Activated T-cell treated with anti-CD3 and anti-CD28 coated beads, Interleukin-2, amount 50 U/mL, for 72 hours (primary cell): ENCODE measurements at regions not wholly inside any gene's neighbourhood (a gene's known extent, or its start where the extent isn't known, plus 50 kb on each side); places are given as distances from the start of the nearest gene placed in this dataset.

Experiments used
- ATAC-seq, 2 donors: fragments of 150-1000 bp; cut with Tn5 transposase; replicated peaks in 1 of 2; 2 replicates each; pipeline ENCODE4 v1.10.0; 2021; ENCODE audit warnings: moderate library complexity in 2 of 2, mild to moderate bottlenecking in 1 of 2
- DNase-seq, 2 donors: peaks; one replicate each; pipeline ENCODE4 v3.0.0; 2021 to 2022; ENCODE audit warnings: mixed read lengths in 1 of 2
- H3K27ac Mint-ChIP-seq: one replicate; pipeline ENCODE4 v1.8.0; 2022; ENCODE audit warnings: mild to moderate bottlenecking, moderate library complexity, mixed read lengths
- H3K27me3 Mint-ChIP-seq: one replicate; pipeline ENCODE4 v1.8.0; 2022; ENCODE audit warnings: low read depth, mixed read lengths
- H3K36me3 Mint-ChIP-seq, 2 donors: one replicate each; pipeline ENCODE4 v1.8.0; 2022; ENCODE audit warnings: mixed read lengths in 2 of 2, mild to moderate bottlenecking in 1 of 2; ENCODE audit not compliant: insufficient read depth in 2 of 2
- H3K4me1 Mint-ChIP-seq: one replicate; pipeline ENCODE4 v1.8.0; 2022; ENCODE audit warnings: low read depth, mixed read lengths
- H3K4me3 Mint-ChIP-seq, 2 donors: one replicate each; pipeline ENCODE4 v1.8.0; 2022; ENCODE audit warnings: mild to moderate bottlenecking in 2 of 2, mixed read lengths in 2 of 2, moderate library complexity in 2 of 2
- H3K9me3 Mint-ChIP-seq, 2 donors: one replicate each; pipeline ENCODE4 v1.8.0; 2022; ENCODE audit warnings: mixed read lengths in 2 of 2

GRCh38 chr3:10619989-10620832 lies 114.8 kb upstream of the ATP2B2 start:
- Mint-ChIP-seq H3K27ac (no peak overlapping the region), H3K4me1 (no peaks in the 10 kb centered on the region), H3K9me3 (no peaks in the 10 kb centered on the region), H3K4me3 (no peak overlapping the region), H3K36me3 (no peaks in the 10 kb centered on the region), H3K27me3 (peaks cover 26% of the 10 kb centered on the region)
- no peak for ATAC-seq
- DNase-seq = no peak

DNA sequence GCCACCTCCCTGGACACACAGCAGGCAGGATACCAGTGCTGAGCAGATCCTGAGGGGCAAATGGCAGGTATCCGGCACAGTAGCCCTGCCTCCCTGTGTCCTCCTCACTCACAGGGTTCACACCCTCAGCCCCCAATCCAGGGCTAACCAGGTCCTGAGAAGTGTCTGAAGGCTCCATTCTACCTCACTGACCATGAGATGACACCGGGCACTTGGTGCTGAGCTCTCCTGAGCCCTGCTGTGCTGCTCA lies 115.4 kb upstream of the ATP2B2 start:
- no peak for DNase-seq
- Mint-ChIP-seq H3K9me3 (no peaks in the 10 kb centered on the region), H3K4me3 (no peak overlapping the region), H3K27me3 (peaks cover 28% of the 10 kb centered on the region), H3K27ac (no peak overlapping the region), H3K4me1 (no peaks in the 10 kb centered on the region), H3K36me3 (no peaks in the 10 kb centered on the region)
- ATAC-seq = no peak

- Mint-ChIP-seq H3K36me3 (no peaks in the 10 kb centered on the region), H3K27me3 (peaks cover 7% of the 10 kb centered on the region), H3K4me1 (no peaks in the 10 kb centered on the region), H3K4me3 (no peak overlapping the region), H3K9me3 (no peaks in the 10 kb centered on the region), H3K27ac (no peak overlapping the region)
- DNase-seq = no peak
- no peak for ATAC-seq
Measured at GRCh38 chr3:10623578-10624275, 118.3 kb upstream of the ATP2B2 start.

DNA sequence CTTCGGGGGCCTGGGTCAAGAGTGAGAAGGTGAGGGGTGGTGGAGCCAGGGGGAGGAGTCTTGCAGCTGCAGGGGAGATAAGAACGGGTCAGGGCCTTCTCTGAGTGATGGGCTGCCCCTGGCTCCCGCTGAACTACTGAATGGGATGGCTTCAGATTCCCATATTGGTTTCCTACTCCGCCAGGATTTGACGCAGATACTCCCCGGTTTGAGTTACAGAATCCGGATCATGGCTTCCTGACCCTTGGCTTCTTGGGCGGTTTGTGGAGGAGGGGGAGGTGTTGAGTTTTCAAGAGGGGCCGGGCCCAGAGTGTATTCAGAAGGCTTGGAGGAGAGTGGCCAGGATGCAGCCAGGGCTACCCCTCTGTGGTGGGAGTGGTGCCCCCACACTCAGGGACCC lies 119.9 kb upstream of the ATP2B2 start:
- H3K4me3 Mint-ChIP-seq = no peak overlapping the region
- ATAC-seq (no peak), DNase-seq (no peak)
- peaks cover 7% of the 10 kb centered on the region for H3K27me3 Mint-ChIP-seq
- H3K4me1 Mint-ChIP-seq = no peaks in the 10 kb centered on the region
- H3K9me3 Mint-ChIP-seq = no peaks in the 10 kb centered on the region
- H3K36me3 Mint-ChIP-seq = no peaks in the 10 kb centered on the region
- no peak overlapping the region for H3K27ac Mint-ChIP-seq

GRCh38 chr3:10627884-10628572 lies 122.6 kb upstream of the ATP2B2 start:
- H3K27me3 Mint-ChIP-seq = peaks cover 15% of the 10 kb centered on the region
- H3K27ac Mint-ChIP-seq = no peak overlapping the region
- H3K9me3 Mint-ChIP-seq = no peaks in the 10 kb centered on the region
- no peak for DNase-seq
- H3K36me3 Mint-ChIP-seq = no peaks in the 10 kb centered on the region
- H3K4me3 Mint-ChIP-seq = no peak overlapping the region
- no peaks in the 10 kb centered on the region for H3K4me1 Mint-ChIP-seq
- no peak for ATAC-seq

DNA sequence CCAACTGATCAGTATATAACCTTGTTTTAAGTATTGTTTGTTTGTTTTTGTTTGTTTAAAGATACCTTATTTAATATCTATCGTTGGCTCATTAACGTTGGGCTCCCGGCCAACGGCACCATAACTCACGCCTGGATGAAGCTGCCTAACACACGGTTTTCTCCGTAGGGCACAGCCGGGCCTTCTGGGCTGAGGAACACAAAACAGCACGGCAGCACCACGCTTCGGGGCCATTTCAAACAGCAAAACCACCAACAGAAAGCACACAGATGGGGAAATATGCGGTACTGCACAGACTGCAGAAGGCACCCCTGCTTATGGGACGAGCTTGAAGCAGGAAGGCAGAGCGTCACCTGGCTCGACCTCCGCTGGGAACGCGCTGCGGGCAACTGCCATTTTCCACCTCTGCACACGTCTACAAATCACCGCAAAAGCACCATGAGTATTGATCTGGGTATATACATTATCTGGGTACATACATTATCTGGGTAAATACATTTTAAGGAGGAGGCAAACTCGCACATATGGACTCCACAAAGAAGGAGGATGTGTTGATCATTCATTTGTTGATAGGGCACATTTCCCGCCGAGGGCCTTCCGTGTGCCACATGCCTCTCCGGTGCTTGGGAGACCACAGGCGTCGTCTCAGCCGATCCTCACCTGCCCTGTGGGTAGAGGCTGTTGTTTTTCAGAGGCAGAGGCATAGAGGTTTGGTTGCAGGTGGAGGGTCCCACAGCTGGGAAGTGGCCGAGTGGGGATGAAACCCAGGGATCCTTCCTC lies 123.7 kb upstream of the ATP2B2 start:
- Mint-ChIP-seq H3K36me3 (no peaks in the 10 kb centered on the region), H3K4me3 (no peak overlapping the region), H3K4me1 (no peaks in the 10 kb centered on the region), H3K27me3 (peaks cover 15% of the 10 kb centered on the region), H3K9me3 (no peaks in the 10 kb centered on the region), H3K27ac (no peak overlapping the region)
- DNase-seq (no peak), ATAC-seq (no peak)

GRCh38 chr3:10629671-10630040 lies 124.3 kb upstream of the ATP2B2 start:
- H3K9me3 Mint-ChIP-seq = no peaks in the 10 kb centered on the region
- no peak overlapping the region for H3K4me3 Mint-ChIP-seq
- no peak overlapping the region for H3K27ac Mint-ChIP-seq
- no peak for ATAC-seq
- no peak for DNase-seq
- peaks cover 15% of the 10 kb centered on the region for H3K27me3 Mint-ChIP-seq
- H3K4me1 Mint-ChIP-seq = no peaks in the 10 kb centered on the region
- H3K36me3 Mint-ChIP-seq = no peaks in the 10 kb centered on the region

DNA sequence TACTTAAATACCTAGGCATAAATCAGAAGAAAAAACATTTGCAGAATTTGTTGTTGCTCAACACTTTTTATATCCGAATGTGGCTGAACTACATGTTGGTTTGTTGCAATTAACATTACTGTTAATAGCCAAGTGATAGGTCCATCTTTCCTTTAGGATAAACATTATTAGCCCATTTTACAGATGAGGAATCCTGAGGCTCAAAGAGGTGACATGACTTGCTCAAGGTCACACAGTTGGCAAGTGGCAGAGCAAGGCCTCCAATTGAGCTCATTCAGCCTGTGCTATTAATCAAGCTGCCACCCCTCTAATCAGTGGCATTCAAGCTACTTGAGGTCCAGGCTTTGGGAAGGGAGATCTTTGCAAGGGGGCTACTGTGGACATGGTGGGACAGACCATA lies 125.8 kb upstream of the ATP2B2 start:
- H3K4me3 Mint-ChIP-seq = no peak overlapping the region
- no peaks in the 10 kb centered on the region for H3K4me1 Mint-ChIP-seq
- H3K27ac Mint-ChIP-seq = no peak overlapping the region
- DNase-seq (no peak), ATAC-seq (no peak)
- H3K27me3 Mint-ChIP-seq = peaks cover 8% of the 10 kb centered on the region
- H3K9me3 Mint-ChIP-seq = no peaks in the 10 kb centered on the region
- H3K36me3 Mint-ChIP-seq = no peaks in the 10 kb centered on the region

DNA sequence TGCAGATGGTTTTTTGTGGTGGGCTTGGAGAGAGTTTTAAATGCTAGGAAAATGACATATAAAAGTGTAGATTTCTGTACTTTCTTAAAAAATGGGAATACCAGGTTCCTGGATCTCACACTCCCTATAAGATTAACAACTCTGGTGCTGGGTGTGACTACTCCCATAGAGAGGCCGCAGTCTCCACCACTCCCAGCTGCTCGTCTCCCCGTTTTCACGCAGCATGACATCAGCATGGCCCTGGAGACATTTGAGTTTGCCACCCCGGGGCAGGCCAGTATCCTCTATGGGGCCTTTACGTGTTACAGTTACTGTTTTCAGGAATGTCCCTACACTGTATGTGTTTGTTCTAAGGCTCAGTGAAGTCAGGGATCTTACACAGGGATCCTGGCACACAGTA lies 126.7 kb upstream of the ATP2B2 start:
- peaks cover 0 to 2% of the 10 kb centered on the region in 2 donors for H3K36me3 Mint-ChIP-seq
- no peaks in the 10 kb centered on the region for H3K4me1 Mint-ChIP-seq

DNA sequence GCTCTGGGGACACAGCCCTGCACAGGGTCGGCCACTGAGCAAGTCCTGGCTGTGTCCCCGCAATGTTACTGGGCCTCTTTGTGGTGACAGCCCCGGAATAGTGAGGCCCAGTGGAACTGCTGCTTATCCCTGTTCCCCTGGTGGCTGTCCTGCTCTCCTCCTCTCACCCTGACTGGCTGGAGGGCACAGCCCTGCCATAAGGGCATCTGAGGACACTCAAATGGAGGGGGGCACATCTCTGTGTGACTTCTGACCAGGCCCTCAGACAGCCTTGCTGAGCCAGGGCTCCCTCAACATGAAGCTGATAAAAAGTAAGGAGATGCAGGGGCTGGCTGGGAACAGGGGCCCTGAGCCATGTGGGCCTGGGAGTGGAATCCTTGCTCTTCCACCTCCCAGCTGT lies 127.4 kb upstream of the ATP2B2 start:
- DNase-seq = no peak
- Mint-ChIP-seq H3K27me3 (peaks cover 14% of the 10 kb centered on the region), H3K4me3 (no peak overlapping the region), H3K9me3 (peaks cover 7 to 8% of the 10 kb centered on the region in 2 donors), H3K36me3 (peaks cover 4 to 5% of the 10 kb centered on the region in 2 donors), H3K4me1 (no peaks in the 10 kb centered on the region), H3K27ac (no peak overlapping the region)
- no peak for ATAC-seq

More for the DNA sequence above, 126.7 kb upstream of the ATP2B2 start:
- no peak overlapping the region for H3K4me3 Mint-ChIP-seq
- H3K27me3 Mint-ChIP-seq = peaks cover 9% of the 10 kb centered on the region
- no peak for ATAC-seq
- no peak for DNase-seq
- no peak overlapping the region for H3K27ac Mint-ChIP-seq
- peaks cover 2 to 3% of the 10 kb centered on the region in 2 donors for H3K9me3 Mint-ChIP-seq

DNA sequence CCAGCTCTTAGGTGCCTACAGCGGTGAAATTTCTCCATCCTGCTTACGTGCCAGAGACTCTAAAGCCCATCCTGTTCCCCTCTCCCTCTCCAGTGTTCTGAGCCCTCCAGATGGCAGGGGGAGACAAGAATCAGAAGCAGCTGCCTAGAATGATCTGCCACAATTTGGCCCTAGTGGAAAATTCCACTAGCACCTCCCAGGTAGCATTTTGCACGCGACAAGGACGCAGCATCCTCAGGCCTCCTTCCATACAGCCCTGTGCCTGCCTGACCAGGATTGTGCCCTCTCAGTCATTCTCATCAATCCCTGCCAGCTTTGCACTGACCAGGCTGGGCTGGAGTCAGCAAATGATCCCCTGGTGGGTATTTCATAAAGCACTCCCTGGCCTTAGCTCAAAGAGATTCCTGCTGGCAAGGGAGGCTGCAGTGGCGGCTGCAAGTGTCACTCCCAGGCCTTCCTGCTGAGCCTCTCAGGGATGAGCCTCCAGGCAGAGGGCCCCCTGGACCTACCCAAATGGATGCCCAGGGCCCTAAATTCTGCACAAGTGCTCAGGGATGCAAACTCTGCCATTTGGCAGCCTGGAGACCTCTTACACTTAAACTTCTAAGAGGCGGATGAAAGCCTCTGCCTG lies 130.2 kb upstream of the ATP2B2 start:
- DNase-seq (no peak), ATAC-seq (no peak)
- H3K4me1 Mint-ChIP-seq = no peaks in the 10 kb centered on the region
- H3K36me3 Mint-ChIP-seq = peaks cover 4 to 8% of the 10 kb centered on the region in 2 donors
- H3K4me3 Mint-ChIP-seq = no peak overlapping the region
- H3K27ac Mint-ChIP-seq = no peak overlapping the region
- peaks cover 27% of the 10 kb centered on the region for H3K27me3 Mint-ChIP-seq
- peaks cover 14 to 15% of the 10 kb centered on the region in 2 donors for H3K9me3 Mint-ChIP-seq

- peaks cover 34% of the 10 kb centered on the region for H3K27me3 Mint-ChIP-seq
- no peak overlapping the region for H3K4me3 Mint-ChIP-seq
- DNase-seq (no peak), ATAC-seq (no peak)
- H3K4me1 Mint-ChIP-seq = no peaks in the 10 kb centered on the region
- H3K9me3 Mint-ChIP-seq = peaks cover 14 to 15% of the 10 kb centered on the region in 2 donors
- H3K27ac Mint-ChIP-seq = no peak overlapping the region
- H3K36me3 Mint-ChIP-seq = peaks cover 4 to 8% of the 10 kb centered on the region in 2 donors
Measured at GRCh38 chr3:10637342-10637741, 132.0 kb upstream of the ATP2B2 start.
